NCI-H2196 treated with DMSO at 0.1 percent for 48 hours (cell line): ENCODE measurements at regions not wholly inside any gene's neighbourhood (a gene's known extent, or its start where the extent isn't known, plus 50 kb on each side); places are given as distances from the start of the nearest gene placed in this dataset.
"Not testable (repeated sequence)": the region's sequence is repeated elsewhere in the genome, so short reads cannot be mapped to it uniquely, and the experiment has no call there.

Experiments
- DNase-seq: peaks from one replicate; lab custom pipeline; 2025; ENCODE audit not compliant: unreplicated experiment; lab: John Stamatoyannopoulos, UW

GRCh38 chr1:199804526-199804925, 223.0 kb upstream of the NR5A2 start:
- no peak for DNase-seq

DNA sequence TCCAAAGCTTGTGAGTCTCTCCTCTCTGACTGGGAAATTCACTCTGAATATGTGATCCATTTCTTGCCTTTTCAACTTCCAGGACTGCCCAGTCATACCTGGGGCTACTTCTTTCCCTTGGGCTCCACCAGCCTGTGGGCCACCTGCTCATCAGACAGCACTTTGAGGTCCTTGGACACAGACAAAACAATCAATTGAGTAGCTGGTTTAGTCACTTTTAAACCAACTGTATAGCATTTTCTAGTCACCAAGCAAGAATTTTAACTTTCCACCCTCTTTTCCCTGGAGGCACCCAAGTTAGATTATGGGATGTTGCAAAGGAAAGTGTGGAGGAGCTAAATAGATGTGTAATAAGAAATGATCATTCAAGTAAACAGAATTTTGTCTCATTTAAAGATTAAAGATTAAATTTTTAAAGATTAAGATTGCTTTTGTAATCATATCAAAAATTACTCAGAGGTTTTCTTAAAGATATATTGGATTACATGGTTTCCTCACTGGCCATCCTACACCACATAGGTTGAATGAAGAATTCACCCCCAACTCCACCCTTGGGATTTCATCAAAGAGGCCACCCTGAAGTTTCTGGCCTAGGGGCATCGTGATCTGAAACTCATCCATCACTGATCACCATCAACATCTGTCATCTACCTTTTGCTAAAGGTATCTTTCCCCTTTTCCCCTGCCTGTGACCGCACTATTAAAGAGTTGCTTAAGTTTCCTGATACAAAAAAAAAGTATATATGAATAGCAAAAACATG, 219.2 kb upstream of the NR5A2 start:
- DNase-seq = no peak

GRCh38 chr1:199809311-199809710, 218.2 kb upstream of the NR5A2 start:
- no peak for DNase-seq

- DNase-seq = no peak
Observed at GRCh38 chr1:199811163-199811562, 216.3 kb upstream of the NR5A2 start.

DNA sequence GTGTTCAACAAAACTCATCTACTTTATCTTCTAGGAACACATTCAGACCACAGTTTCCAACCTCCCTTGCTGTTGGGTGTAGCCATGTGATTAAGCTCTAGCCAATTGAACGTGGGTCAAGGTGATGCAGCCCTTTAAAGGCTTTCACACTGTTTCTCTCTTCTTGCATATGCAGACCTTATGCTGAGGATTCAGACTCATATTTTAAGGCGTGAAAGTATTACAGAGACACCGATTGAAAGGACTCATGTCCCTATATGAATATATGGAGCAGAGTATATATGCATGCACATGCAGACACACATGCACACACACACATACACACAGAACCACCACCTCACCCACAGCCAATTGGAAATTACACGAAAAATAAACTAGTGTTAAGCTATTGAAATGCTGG, 214.3 kb upstream of the NR5A2 start:
- no peak for DNase-seq

DNA sequence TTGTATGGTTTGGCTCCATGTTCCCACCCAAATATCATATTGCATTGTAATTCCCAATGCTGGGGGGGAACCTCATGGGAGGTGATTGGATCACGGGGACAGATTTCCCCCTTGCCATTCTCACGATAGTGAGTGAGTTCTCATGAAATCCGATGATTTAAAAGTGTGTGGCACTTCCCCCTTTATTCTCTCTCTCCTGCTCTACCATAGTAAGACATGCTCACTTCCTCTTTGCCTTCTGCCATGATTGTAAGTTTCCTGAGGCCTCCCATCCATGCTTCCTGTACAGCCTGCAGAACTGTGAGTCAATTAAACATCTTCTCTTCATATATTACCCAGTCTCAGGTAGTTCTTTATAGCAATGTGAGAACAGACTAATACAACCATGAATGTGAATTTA, 211.6 kb upstream of the NR5A2 start:
- no peak for DNase-seq

DNA sequence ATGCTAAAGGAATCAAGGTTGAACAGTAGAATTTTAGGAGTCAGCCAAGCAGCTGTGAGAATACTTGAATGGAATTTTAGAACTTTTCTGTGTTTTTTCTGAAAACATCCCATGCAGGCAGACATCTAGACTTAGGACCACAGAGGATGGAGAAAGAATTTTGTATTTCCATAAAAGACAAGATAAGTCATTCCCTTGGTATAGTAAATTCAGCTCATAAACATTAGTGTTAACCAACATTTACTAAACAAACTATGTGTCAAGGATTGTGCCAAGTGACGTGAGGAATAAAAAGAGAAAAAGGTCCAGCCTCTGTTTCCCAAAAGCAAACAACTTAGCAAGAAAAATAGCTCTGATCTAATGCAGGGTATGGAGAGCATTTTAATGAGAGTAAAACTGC, 210.2 kb upstream of the NR5A2 start:
- no peak for DNase-seq

- no peak for DNase-seq
Observed at GRCh38 chr1:199821029-199821779, 206.3 kb upstream of the NR5A2 start.

- no peak for DNase-seq
Observed at GRCh38 chr1:199832451-199832850, 195.1 kb upstream of the NR5A2 start.

DNA sequence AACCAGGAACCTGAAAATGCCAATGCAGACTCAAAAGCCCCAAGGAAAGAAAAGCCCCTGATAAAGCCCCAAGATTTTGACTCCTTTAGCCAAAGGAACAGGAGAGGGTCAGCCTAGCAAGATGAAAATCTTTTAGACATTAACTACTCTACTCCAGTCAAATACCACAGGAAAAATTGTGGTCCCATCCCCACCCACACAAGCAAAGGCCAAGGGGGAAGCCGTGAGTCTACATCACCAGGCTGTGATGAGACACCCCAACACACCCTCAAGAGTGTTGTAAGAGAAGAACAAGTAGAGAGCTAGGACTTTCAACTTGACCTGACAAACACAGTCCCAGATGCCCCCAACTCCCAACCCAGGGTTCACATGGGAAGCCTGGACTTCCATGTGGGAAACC, 192.8 kb upstream of the NR5A2 start:
- DNase-seq = no peak

- no peak for DNase-seq
Observed at GRCh38 chr1:199836430-199836829, 191.1 kb upstream of the NR5A2 start.

- no peak for DNase-seq
Observed at GRCh38 chr1:199837321-199837720, 190.2 kb upstream of the NR5A2 start.

- not testable (repeated sequence) for DNase-seq
Observed at GRCh38 chr1:199839608-199840007, 187.9 kb upstream of the NR5A2 start.

GRCh38 chr1:199843096-199843495, 184.4 kb upstream of the NR5A2 start:
- not testable (repeated sequence) for DNase-seq

DNA sequence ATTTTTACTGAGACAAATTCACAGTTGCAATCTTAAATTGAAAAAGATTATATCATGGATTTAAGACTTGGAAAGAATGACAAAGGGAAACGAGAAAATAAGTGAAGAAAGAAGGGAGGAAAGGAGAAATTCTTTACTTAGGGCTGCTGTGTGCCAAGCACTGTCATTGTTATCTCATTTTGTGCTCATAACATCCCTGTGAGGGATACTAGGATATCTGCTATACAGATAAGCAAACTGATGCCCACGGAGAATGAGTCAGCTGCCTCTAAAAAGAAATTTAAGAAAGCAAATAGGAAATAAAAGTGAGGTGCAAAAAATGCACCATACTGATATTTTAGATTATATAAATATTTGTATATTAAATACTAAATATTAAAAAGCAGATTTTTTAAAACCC, 183.6 kb upstream of the NR5A2 start:
- no peak for DNase-seq

GRCh38 chr1:199847021-199847420, 180.5 kb upstream of the NR5A2 start:
- DNase-seq = no peak

- no peak for DNase-seq
Observed at GRCh38 chr1:199851439-199852140, 175.9 kb upstream of the NR5A2 start.

DNA sequence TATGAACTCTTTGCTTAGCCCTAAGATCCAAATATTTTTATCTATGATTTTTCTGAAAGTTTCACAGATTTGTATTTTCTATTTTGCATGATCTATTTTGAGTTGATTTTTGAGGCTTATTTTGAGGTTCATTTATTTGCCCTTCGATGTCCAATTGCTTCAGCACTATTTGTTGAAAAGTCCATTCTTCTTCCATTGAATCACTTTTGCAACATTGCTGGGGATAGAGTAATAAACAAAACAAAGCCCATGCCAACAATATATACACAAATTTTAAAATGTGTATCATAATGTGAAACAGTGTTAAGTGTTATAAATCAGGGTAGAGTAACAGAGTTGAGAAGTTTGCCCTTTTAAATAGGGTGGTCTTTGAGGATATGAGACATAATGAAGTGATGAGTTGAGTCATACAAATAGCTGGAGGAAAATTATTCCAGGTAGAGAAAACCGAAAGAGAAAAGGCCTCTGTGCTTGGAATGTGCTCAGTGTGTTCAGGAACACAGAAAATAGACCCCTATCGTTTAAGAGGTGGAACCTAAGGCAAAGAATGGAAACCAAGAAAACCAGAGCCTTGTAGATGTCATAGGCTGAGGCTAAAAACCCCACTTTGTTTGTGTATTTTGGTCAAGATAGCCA, 172.7 kb upstream of the NR5A2 start:
- DNase-seq = no peak

DNA sequence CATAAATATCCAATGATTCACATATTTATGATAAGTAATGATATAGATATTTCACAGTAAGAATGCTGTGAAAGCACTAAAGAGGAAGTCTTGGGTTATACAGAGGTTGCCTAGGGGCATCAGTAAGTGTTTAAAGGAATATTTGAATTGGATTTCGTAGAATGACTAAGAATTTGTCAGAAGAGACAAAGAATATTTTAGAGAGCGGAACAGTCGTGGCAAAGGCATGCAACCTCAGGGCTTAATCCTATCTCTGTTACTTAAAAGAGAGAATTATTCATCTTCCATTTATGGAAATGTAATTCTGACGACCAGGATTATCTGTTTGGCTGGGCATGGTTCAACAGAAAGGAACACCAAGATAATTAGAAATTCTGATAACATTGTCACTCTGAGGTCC, 171.9 kb upstream of the NR5A2 start:
- DNase-seq = no peak

GRCh38 chr1:199856216-199856780, 171.2 kb upstream of the NR5A2 start:
- no peak for DNase-seq

GRCh38 chr1:199857108-199857507, 170.4 kb upstream of the NR5A2 start:
- DNase-seq = no peak
